CD14-positive monocyte (primary cell): ENCODE measurements at regions not wholly inside any gene's neighbourhood (a gene's known extent, or its start where the extent isn't known, plus 50 kb on each side); places are given as distances from the start of the nearest gene placed in this dataset.

ENCODE experiments used
- DNase-seq, 3 donors: peaks; one replicate each; pipeline ENCODE4 v3.0.0-alpha.2; 2011 to 2022
- H2AFZ ChIP-seq: 2 replicates; pipeline ENCODE4 v1.6.0; 2012; ENCODE audit warnings: mild to moderate bottlenecking, low read depth, low read length, inconsistent platforms; ENCODE audit not compliant: insufficient read depth, poor library complexity, severe bottlenecking
- H3K27ac ChIP-seq, 2 donors: 1 replicate in 1 of 2; 2 replicates in 1 of 2; pipeline ENCODE4 v1.5.1; 2012 to 2013; ENCODE audit warnings: low read length in 2 of 2, control low read depth in 1 of 2, inconsistent platforms in 1 of 2, low read depth in 1 of 2, mild to moderate bottlenecking in 1 of 2
- H3K27me3 ChIP-seq, 2 donors: one replicate each; pipeline versions ENCODE4 v1.6.0 to v1.6.1; 2011 to 2013; ENCODE audit warnings: low read length in 2 of 2; ENCODE audit not compliant: control insufficient read depth in 2 of 2, insufficient read depth in 2 of 2
- H3K36me3 ChIP-seq, 2 donors: replicated peaks in 1 of 2; 1 replicate in 1 of 2; 2 replicates in 1 of 2; pipeline versions ENCODE4 v1.5.1 to v1.6.1; 2012 to 2013; ENCODE audit warnings: low read length in 2 of 2, control low read depth in 1 of 2, inconsistent platforms in 1 of 2, mild to moderate bottlenecking in 1 of 2; ENCODE audit not compliant: insufficient read depth in 2 of 2, control insufficient read depth in 1 of 2
- H3K4me1 ChIP-seq, 2 donors: 1 replicate in 1 of 2; 2 replicates in 1 of 2; pipeline versions ENCODE4 v1.5.1 to v1.6.1; 2012 to 2013; ENCODE audit warnings: low read length in 2 of 2, control low read depth in 1 of 2, inconsistent platforms in 1 of 2, mild to moderate bottlenecking in 1 of 2, moderate library complexity in 1 of 2; ENCODE audit not compliant: insufficient read depth in 2 of 2, control insufficient read depth in 1 of 2
- H3K4me2 ChIP-seq: replicated peaks from 2 replicates; pipeline ENCODE3; 2012; ENCODE audit warnings: low read length, moderate library complexity, mild to moderate bottlenecking; ENCODE audit not compliant: poor library complexity, severe bottlenecking; ENCODE audit errors: extremely low read depth
- H3K4me3 ChIP-seq, 3 experiments: fragments of 200-600 bp in 1 of 3; sonication (generic) in 1 of 3; replicated peaks in 1 of 3; 1 replicate in 2 of 3; 2 replicates in 1 of 3; pipeline ENCODE4 v1.5.1; 2011 to 2013; ENCODE audit warnings: low read length in 3 of 3, mild to moderate bottlenecking in 3 of 3, control low read depth in 2 of 3, low read depth in 2 of 3, inconsistent platforms in 1 of 3, moderate library complexity in 1 of 3
- H3K79me2 ChIP-seq: 2 replicates; pipeline ENCODE4 v1.6.0; 2012; ENCODE audit warnings: mild to moderate bottlenecking, control low read depth, inconsistent platforms, low read length, moderate library complexity; ENCODE audit not compliant: insufficient read depth
- H3K9ac ChIP-seq: 2 replicates; pipeline ENCODE4 v1.6.0; 2017; ENCODE audit warnings: low read length, mild to moderate bottlenecking; ENCODE audit not compliant: insufficient read depth, poor library complexity, severe bottlenecking
- H3K9me3 ChIP-seq, 2 donors: replicated peaks in 1 of 2; 1 replicate in 1 of 2; 2 replicates in 1 of 2; pipeline versions ENCODE4 v1.5.1 to v1.6.1; 2012 to 2013; ENCODE audit warnings: low read length in 2 of 2, control low read depth in 1 of 2; ENCODE audit not compliant: control insufficient read depth in 1 of 2, insufficient read depth in 1 of 2
- H4K20me1 ChIP-seq: 2 replicates; pipeline ENCODE4 v1.6.0; 2012; ENCODE audit warnings: mild to moderate bottlenecking, low read length, control low read depth, moderate library complexity; ENCODE audit not compliant: insufficient read depth
- H3K27ac Mint-ChIP-seq, 7 donors: one replicate each; pipeline ENCODE4 v1.8.0; 2020; ENCODE audit warnings: mild to moderate bottlenecking in 7 of 7, mixed read lengths in 7 of 7, moderate library complexity in 6 of 7, inconsistent platforms in 2 of 7
- H3K27me3 Mint-ChIP-seq, 3 donors: one replicate each; pipeline ENCODE4 v1.8.0; 2021 to 2022; ENCODE audit warnings: low read depth in 3 of 3, mild to moderate bottlenecking in 3 of 3, mixed read lengths in 3 of 3, moderate library complexity in 3 of 3, inconsistent platforms in 1 of 3
- H3K36me3 Mint-ChIP-seq, 2 donors: one replicate each; pipeline ENCODE4 v1.8.0; 2020; ENCODE audit warnings: mixed read lengths in 2 of 2, inconsistent platforms in 1 of 2, mild to moderate bottlenecking in 1 of 2
- H3K4me1 Mint-ChIP-seq: one replicate; pipeline ENCODE4 v1.8.0; 2020; ENCODE audit warnings: mild to moderate bottlenecking, mixed read lengths
- H3K4me3 Mint-ChIP-seq, 2 donors: one replicate each; pipeline ENCODE4 v1.8.0; 2020; ENCODE audit warnings: mild to moderate bottlenecking in 2 of 2, mixed read lengths in 2 of 2, moderate library complexity in 1 of 2
- H3K9me3 Mint-ChIP-seq, 7 donors: one replicate each; pipeline ENCODE4 v1.8.0; 2020 to 2022; ENCODE audit warnings: mixed read lengths in 7 of 7, mild to moderate bottlenecking in 6 of 7, moderate library complexity in 6 of 7, inconsistent platforms in 2 of 7
- CTCF ChIP-seq: fragments of 200-600 bp; IDR thresholded peaks from one replicate; pipeline ENCODE4 v1.8.0; 2022; ENCODE audit warnings: antibody characterized with exemption, mild to moderate bottlenecking
- WGBS: methylation state at CpG from one replicate; pipeline ENCODE4 v1.1.5; 2013; ENCODE audit warnings: missing lambda C conversion rate; ENCODE audit not compliant: insufficient coverage; 5-methylcytosine and 5-hydroxymethylcytosine counted together
- intact Hi-C, 2 donors: fragments of 100-400 bp; cut with micrococcal nuclease; formaldehyde crosslinking; loops; one replicate each; pipeline versions ENCODE4 v1.15.0 to v1.15.1; 2023

GRCh38 chr14:25696176-25696575 is 646.2 kb upstream of the STXBP6 start:
- no peak for TF ChIP-seq CTCF
- H3K27me3 Mint-ChIP-seq: no peaks in the 10 kb centered on the region
- no peaks in the 10 kb centered on the region for H3K36me3 Mint-ChIP-seq
- H3K4me3 Mint-ChIP-seq: no peak overlapping the region
- no peaks in the 10 kb centered on the region for H4K20me1 ChIP-seq
- H3K27ac ChIP-seq: no peak overlapping the region
- H3K4me1 Mint-ChIP-seq: no peaks in the 10 kb centered on the region
- H3K36me3 ChIP-seq: no peaks in the 10 kb centered on the region
- no peaks in the 10 kb centered on the region for H3K79me2 ChIP-seq
- no peak overlapping the region for H3K4me3 ChIP-seq
- no peak overlapping the region for H3K9ac ChIP-seq
- H3K27me3 ChIP-seq: no peaks in the 10 kb centered on the region
- no peak overlapping the region for H2AFZ ChIP-seq
- H3K27ac Mint-ChIP-seq: no peak overlapping the region
- H3K9me3 ChIP-seq: no peaks in the 10 kb centered on the region
- no peaks in the 10 kb centered on the region for H3K4me1 ChIP-seq
- WGBS: 80% methylated on average over 1 of the region's 3 CpGs
- H3K9me3 Mint-ChIP-seq: no peaks in the 10 kb centered on the region
- DNase-seq: no peak
- intact Hi-C loops: no loop called here
- no peak overlapping the region for H3K4me2 ChIP-seq

- H4K20me1 ChIP-seq: no peaks in the 10 kb centered on the region
- peaks cover 4 to 9% of the 10 kb centered on the region in 2 donors for H3K9me3 ChIP-seq
- TF ChIP-seq CTCF: no peak
- Mint-ChIP-seq H3K9me3 (peaks cover 0 to 12% (median 4%) of the 10 kb centered on the region in 7 donors), H3K27ac (no peak overlapping the region), H3K36me3 (no peaks in the 10 kb centered on the region), H3K4me3 (no peak overlapping the region), H3K27me3 (peaks cover 0 to 2% (median 1%) of the 10 kb centered on the region in 3 donors), H3K4me1 (no peaks in the 10 kb centered on the region)
- DNase-seq: no peak
- no peak overlapping the region for H2AFZ ChIP-seq
- 100% methylated on average over 1 of the region's 2 CpGs for WGBS
- H3K27me3 ChIP-seq: no peaks in the 10 kb centered on the region
- intact Hi-C loops: no loop called here
- H3K4me2 ChIP-seq: no peak overlapping the region
- no peaks in the 10 kb centered on the region for H3K36me3 ChIP-seq
- H3K9ac ChIP-seq: no peak overlapping the region
- H3K79me2 ChIP-seq: no peaks in the 10 kb centered on the region
- no peak overlapping the region for H3K27ac ChIP-seq
- H3K4me1 ChIP-seq: no peaks in the 10 kb centered on the region
- H3K4me3 ChIP-seq: no peak overlapping the region
Observed at GRCh38 chr14:25685004-25685403, 635.1 kb upstream of the STXBP6 start.
